DND-41 (cell line): ENCODE measurements at regions not wholly inside any gene's neighbourhood (a gene's known extent, or its start where the extent isn't known, plus 50 kb on each side); places are given as distances from the start of the nearest gene placed in this dataset.

Source experiments
- ATAC-seq: fragments of 200-7000 bp; cut with Tn5 transposase; 3 replicates; pipeline ENCODE4 v1.9.1; 2021; ENCODE audit warnings: low read depth; ENCODE audit not compliant: insufficient read depth
- DNase-seq: peaks from one replicate; pipeline ENCODE4 v3.0.0-alpha.2; 2020
- H2AFZ ChIP-seq: 2 replicates; pipeline ENCODE4 v1.6.0; 2012; ENCODE audit warnings: low read depth, low read length
- H3K27ac ChIP-seq: 2 replicates; pipeline ENCODE4 v1.5.1; 2012; ENCODE audit warnings: low read length, inconsistent platforms
- H3K27me3 ChIP-seq: fragments of 200-600 bp; sonication (generic); 2 replicates; pipeline ENCODE4 v1.6.0; 2012; ENCODE audit warnings: low read length, mild to moderate bottlenecking, inconsistent platforms; ENCODE audit not compliant: insufficient read depth, poor library complexity
- H3K36me3 ChIP-seq: 2 replicates; pipeline ENCODE4 v1.5.1; 2012; ENCODE audit warnings: low read length, inconsistent platforms; ENCODE audit not compliant: insufficient read depth
- H3K4me1 ChIP-seq: 2 replicates; pipeline ENCODE4 v1.5.1; 2012; ENCODE audit warnings: mild to moderate bottlenecking, low read length; ENCODE audit not compliant: insufficient read depth
- H3K4me2 ChIP-seq: 2 replicates; pipeline ENCODE4 v1.6.0; 2012; ENCODE audit warnings: mild to moderate bottlenecking, moderate library complexity, low read length, inconsistent platforms; ENCODE audit not compliant: insufficient read depth
- H3K4me3 ChIP-seq, 2 experiments: fragments of 200-600 bp in 1 of 2; shearing (Covaris generic) in 1 of 2; 2 replicates each; pipeline ENCODE4 v1.5.1; 2012 to 2016; ENCODE audit warnings: inconsistent platforms in 2 of 2, low read length in 2 of 2, mild to moderate bottlenecking in 2 of 2, low read depth in 1 of 2, moderate library complexity in 1 of 2
- H3K79me2 ChIP-seq: 2 replicates; pipeline ENCODE4 v1.6.0; 2012; ENCODE audit warnings: low read length, inconsistent platforms; ENCODE audit not compliant: insufficient read depth
- H3K9ac ChIP-seq: 2 replicates; pipeline ENCODE4 v1.6.0; 2012; ENCODE audit warnings: low read depth, mild to moderate bottlenecking, inconsistent platforms, low read length, moderate library complexity
- H3K9me3 ChIP-seq: 2 replicates; pipeline ENCODE4 v1.5.1; 2012; ENCODE audit warnings: low read length, moderate library complexity, mild to moderate bottlenecking, inconsistent platforms; ENCODE audit not compliant: insufficient read depth, severe bottlenecking
- H4K20me1 ChIP-seq: 2 replicates; pipeline ENCODE4 v1.6.0; 2012; ENCODE audit warnings: low read length; ENCODE audit not compliant: insufficient read depth
- EZH2 ChIP-seq: IDR thresholded peaks from 3 replicates; pipeline ENCODE4 v1.6.1; 2012; ENCODE audit warnings: borderline replicate concordance, low read depth, mild to moderate bottlenecking, moderate library complexity, low read length, inconsistent platforms; ENCODE audit not compliant: severe bottlenecking
- TF ChIP-seq, protein P1 (sequence below): IDR thresholded peaks from 2 replicates; pipeline ENCODE4 v1.5.1; 2012; ENCODE audit warnings: borderline replicate concordance, low read length, moderate library complexity, mild to moderate bottlenecking; ENCODE audit not compliant: poor library complexity, severe bottlenecking; ENCODE audit errors: extremely low read depth

DNA sequence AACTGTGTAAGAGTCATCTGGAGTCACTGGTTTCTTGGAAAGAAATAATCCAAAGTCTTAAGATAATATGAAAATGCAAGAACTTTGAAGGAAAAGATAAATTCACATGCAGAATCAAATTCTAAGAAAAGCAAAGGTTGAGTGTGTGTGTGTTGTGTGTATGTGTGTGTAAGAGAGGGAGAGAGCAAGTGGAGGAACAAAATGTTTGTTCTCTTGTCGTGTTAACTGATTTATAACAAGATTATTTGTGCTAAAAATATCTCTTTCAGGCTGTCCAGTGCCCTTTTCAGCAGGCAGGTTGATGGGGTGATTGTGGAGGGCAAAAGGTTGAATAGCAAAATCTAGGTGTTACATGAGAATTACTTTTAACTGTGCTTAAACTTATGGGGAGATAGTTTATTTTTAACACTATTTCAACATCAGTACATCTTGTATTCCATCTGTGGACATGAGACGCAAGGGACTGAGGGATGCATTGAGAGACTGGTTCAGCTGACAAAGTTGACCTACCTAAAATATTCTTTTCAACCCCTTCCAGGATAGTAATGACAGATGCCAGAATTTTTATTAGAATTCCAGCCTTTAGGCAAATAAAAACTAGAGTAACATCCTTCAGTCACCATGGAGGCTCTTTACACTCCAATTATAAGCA lies 342.4 kb upstream of the CD180 start:
- no peak overlapping the region for H2AFZ ChIP-seq
- H3K4me2 ChIP-seq: no peak overlapping the region
- ATAC-seq (no peak), DNase-seq (no peak)
- H4K20me1 ChIP-seq: no peaks in the 10 kb centered on the region
- H3K4me1 ChIP-seq: peaks cover 16% of the 10 kb centered on the region
- no peaks in the 10 kb centered on the region for H3K9me3 ChIP-seq
- no peak overlapping the region for H3K9ac ChIP-seq
- H3K4me3 ChIP-seq: no peak overlapping the region
- TF ChIP-seq, protein P1, sequence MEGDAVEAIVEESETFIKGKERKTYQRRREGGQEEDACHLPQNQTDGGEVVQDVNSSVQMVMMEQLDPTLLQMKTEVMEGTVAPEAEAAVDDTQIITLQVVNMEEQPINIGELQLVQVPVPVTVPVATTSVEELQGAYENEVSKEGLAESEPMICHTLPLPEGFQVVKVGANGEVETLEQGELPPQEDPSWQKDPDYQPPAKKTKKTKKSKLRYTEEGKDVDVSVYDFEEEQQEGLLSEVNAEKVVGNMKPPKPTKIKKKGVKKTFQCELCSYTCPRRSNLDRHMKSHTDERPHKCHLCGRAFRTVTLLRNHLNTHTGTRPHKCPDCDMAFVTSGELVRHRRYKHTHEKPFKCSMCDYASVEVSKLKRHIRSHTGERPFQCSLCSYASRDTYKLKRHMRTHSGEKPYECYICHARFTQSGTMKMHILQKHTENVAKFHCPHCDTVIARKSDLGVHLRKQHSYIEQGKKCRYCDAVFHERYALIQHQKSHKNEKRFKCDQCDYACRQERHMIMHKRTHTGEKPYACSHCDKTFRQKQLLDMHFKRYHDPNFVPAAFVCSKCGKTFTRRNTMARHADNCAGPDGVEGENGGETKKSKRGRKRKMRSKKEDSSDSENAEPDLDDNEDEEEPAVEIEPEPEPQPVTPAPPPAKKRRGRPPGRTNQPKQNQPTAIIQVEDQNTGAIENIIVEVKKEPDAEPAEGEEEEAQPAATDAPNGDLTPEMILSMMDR: no peak
- TF ChIP-seq EZH2: no peak
- no peaks in the 10 kb centered on the region for H3K79me2 ChIP-seq
- no peak overlapping the region for H3K27ac ChIP-seq
- H3K27me3 ChIP-seq: no peaks in the 10 kb centered on the region
- H3K36me3 ChIP-seq: no peaks in the 10 kb centered on the region

GRCh38 chr5:67537439-67538148 lies 341.0 kb upstream of the CD180 start:
- no peaks in the 10 kb centered on the region for H3K9me3 ChIP-seq
- peak overlapping the region; percentile 77 for H2AFZ ChIP-seq
- H3K36me3 ChIP-seq: no peaks in the 10 kb centered on the region
- H3K79me2 ChIP-seq: no peaks in the 10 kb centered on the region
- H3K9ac ChIP-seq: peak overlapping the region; percentile 10; the same call in 1 of the 2 replicates
- H3K27ac ChIP-seq: peak overlapping the region; percentile 33
- H3K4me1 ChIP-seq: peaks cover 16% of the 10 kb centered on the region
- DNase-seq: peak; percentile 48
- peak overlapping the region in 1 of 2 experiments; percentile 41; a peak in 2 of 4 replicates for H3K4me3 ChIP-seq
- no peaks in the 10 kb centered on the region for H4K20me1 ChIP-seq
- ATAC-seq: peak; percentile 90
- no peak for TF ChIP-seq EZH2
- TF ChIP-seq, protein P1: no peak
- H3K27me3 ChIP-seq: no peaks in the 10 kb centered on the region
- H3K4me2 ChIP-seq: peak overlapping the region; percentile 60

DNA sequence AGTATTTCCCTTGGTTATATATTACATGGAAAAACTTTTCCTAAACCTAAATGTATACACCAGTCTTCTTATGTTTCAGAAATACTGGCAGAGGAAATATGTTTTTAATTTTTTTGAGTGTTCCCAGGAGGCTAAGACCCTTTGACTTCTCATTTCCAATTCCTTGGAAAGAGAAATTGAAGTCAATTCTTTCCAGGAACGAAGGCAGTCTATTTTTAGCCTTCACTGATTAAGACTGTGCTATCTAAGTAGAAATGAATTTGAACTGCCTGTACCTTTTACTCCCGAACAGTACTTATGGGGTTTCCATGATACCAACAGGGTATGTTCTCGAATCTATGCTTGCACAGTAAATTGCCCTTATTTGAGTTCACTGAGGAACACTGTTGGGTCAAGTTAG lies 340.3 kb upstream of the CD180 start:
- no peak overlapping the region; the same call in 1 of the 2 replicates for H3K27ac ChIP-seq
- no peak overlapping the region for H3K4me3 ChIP-seq
- no peaks in the 10 kb centered on the region for H3K9me3 ChIP-seq
- no peak for TF ChIP-seq EZH2
- TF ChIP-seq, protein P1: no peak
- H3K27me3 ChIP-seq: no peaks in the 10 kb centered on the region
- no peaks in the 10 kb centered on the region for H4K20me1 ChIP-seq
- no peak overlapping the region for H3K9ac ChIP-seq
- no peak for DNase-seq
- H3K4me2 ChIP-seq: peak overlapping the region; percentile 60
- peaks cover 16% of the 10 kb centered on the region for H3K4me1 ChIP-seq
- H3K36me3 ChIP-seq: no peaks in the 10 kb centered on the region
- no peaks in the 10 kb centered on the region for H3K79me2 ChIP-seq
- peak overlapping the region; percentile 77 for H2AFZ ChIP-seq
- ATAC-seq: no peak
